GM18511 (cell line): ENCODE measurements at regions not wholly inside any gene's neighbourhood (a gene's known extent, or its start where the extent isn't known, plus 50 kb on each side); places are given as distances from the start of the nearest gene placed in this dataset.
"Not testable (repeated sequence)": the region's sequence is repeated elsewhere in the genome, so short reads cannot be mapped to it uniquely, and the experiment has no call there.

Experiments
- ATAC-seq: cut with Tn5 transposase; IDR thresholded peaks from one replicate; pipeline ENCODE4 v1.9.1; 2021; ENCODE audit warnings: mild to moderate bottlenecking, moderate library complexity; ENCODE audit not compliant: unreplicated experiment

- ATAC-seq: peak; percentile 51
Observed at GRCh38 chr20:29878777-29879442, 1378.6 kb upstream of the DEFB115 start.

- ATAC-seq: not testable (repeated sequence)
Observed at GRCh38 chr20:29881107-29881506, 1376.4 kb upstream of the DEFB115 start.

DNA sequence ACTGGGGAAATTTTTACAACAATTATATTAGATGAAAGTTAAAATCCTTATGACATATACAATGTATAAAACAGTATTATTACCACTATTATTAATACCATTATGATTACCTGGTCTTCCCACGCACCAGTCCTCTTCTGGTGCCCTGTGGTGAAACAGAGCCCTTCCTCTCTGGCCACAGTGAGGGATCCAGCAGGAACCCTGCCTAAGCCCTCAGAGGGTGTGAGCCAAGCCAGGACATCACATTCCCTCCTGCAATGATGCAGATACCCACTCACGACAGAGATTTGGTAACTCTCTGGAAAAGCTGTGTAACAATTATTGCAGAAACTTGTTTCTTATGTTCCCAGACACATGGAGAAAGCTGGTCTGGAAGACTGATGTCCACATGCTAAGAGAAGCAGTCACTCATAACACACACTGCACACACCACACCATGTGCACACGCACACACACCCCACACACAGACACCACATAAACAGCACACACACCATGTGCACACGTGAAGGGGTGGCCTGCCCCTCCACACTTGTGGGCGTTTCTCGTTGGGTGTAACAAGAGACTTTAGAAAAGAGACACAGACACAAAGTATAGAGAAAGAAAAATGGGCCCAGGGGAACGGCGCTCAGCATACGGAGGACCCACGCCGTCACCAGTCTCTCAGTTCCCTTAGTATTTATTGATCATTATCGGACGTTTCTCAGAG lies 1373.8 kb upstream of the DEFB115 start:
- not testable (repeated sequence) for ATAC-seq

DNA sequence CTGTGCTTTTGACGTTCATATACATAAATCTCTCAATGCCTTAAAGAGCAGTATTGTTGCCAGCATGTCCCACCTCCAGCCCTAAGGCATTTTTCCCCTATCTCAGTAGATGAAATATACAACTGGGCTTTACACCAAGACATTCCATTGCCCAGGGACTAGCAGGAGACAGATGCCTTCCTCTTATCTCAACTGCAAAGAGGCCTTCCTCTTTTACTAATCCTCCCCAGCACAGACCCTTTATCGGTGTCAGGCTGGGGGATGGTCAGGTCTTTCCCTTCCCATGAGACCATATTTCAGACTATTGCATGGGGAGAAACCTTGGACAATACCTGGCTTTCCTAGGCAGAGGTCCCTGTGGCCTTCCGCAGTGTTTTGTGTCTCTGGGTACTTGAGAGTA lies 1373.1 kb upstream of the DEFB115 start:
- ATAC-seq: not testable (repeated sequence)

DNA sequence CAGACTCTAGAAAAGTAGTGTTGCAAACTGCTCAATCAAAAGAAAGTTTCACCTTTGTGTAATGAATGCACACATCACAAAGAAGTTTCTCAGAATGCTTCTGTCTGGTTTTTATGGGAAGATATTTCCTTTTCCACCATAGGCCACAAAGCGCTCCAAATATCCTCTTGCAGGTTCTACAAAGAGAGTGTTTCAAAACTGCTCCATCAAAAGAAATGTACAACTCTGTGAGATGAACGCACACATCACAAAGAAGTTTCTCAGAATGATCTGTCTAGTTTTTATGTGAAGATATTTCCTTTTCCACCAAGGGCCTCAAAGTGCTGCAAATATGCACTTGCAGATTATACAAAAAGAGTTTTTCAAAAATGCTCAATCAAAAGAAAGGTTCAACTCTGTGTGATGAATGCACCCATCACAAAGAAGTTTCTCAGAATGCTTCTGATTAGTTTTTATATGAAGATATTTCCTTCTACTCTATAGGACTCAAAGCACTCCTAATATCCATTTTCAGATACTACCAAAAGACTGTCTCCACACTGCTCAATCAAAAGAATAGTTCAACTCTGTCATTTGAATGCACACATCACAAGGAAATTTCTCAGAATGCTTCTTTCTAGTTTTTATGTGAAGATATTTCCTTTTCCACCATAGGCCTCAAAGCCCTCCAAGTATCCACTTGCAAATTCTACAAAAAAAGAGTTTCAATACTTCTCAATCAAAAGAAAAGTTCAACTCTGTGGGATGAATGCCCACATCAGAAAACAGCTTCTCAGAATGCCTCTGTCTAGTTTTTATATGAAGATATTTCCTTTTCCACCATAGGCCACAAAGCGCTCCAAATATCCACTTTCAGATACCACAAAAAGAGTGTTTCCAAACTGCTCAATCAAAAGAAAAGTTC lies 1371.9 kb upstream of the DEFB115 start:
- not testable (repeated sequence) for ATAC-seq

DNA sequence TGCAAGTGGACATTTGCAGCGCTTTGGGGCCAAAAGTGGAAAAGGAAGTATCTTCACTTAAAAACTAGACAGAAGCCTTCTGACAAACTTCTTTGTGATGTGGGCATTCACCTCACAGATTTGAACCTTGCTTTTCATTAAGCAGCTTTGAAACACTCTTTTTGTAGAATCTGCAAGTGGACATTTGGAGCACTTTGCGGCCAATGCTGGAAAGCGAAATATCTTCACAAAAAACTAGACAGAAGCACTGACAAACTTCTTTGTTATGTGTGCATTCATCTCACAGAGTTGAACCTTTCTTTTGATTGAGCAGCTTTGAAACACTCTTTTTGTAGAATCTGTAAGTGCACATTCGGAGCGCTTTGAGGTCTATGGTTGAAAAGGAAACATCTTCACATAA lies 1365.9 kb upstream of the DEFB115 start:
- not testable (repeated sequence) for ATAC-seq
